Tibial artery (tissue), 4 donors: ENCODE measurements at regions not wholly inside any gene's neighbourhood (a gene's known extent, or its start where the extent isn't known, plus 50 kb on each side); places are given as distances from the start of the nearest gene placed in this dataset.

Experiments
- DNase-seq, 2 donors: peaks; one replicate each; pipeline ENCODE4 v3.0.0-alpha.2; 2019
- H3K27ac ChIP-seq, 2 donors: fragments of 200-600 bp; sonication (generic) in 1 of 2; 1 replicate in 1 of 2; 2 replicates in 1 of 2; pipeline ENCODE4 v1.5.1; 2018 to 2019; ENCODE audit warnings: mild to moderate bottlenecking in 1 of 2
- H3K27me3 ChIP-seq, 2 donors: fragments of 200-600 bp; sonication (generic) in 1 of 2; one replicate each; pipeline versions ENCODE4 v1.5.1 to v1.6.0; 2016 to 2019
- H3K36me3 ChIP-seq, 3 donors: fragments of 200-600 bp; sonication (generic) in 2 of 3; one replicate each; pipeline ENCODE4 v1.5.1; 2016 to 2019; ENCODE audit warnings: mild to moderate bottlenecking in 2 of 3
- H3K4me1 ChIP-seq, 4 donors: fragments of 200-600 bp; sonication (generic) in 2 of 4; 1 replicate in 3 of 4; 2 replicates in 1 of 4; pipeline ENCODE4 v1.5.1; 2016 to 2019
- H3K4me3 ChIP-seq, 2 donors: fragments of 200-600 bp; sonication (generic) in 1 of 2; 1 replicate in 1 of 2; 2 replicates in 1 of 2; pipeline ENCODE4 v1.5.1; 2018 to 2019; ENCODE audit warnings: mild to moderate bottlenecking in 2 of 2
- H3K9me3 ChIP-seq, 3 donors: fragments of 200-600 bp; sonication (generic) in 1 of 3; one replicate each; pipeline ENCODE4 v1.5.1; 2016 to 2019
- intact Hi-C: fragments of 100-400 bp; cut with DNase I; formaldehyde crosslinking; loops from one replicate; pipeline ENCODE4 v1.15.0; 2023; ENCODE audit warnings: low total_unique reads
- TF ChIP-seq, protein P1 (sequence below), 2 experiments: fragments of 200-600 bp in 1 of 2; fragments of 450-650 bp in 1 of 2; IDR thresholded peaks; one replicate each; pipeline ENCODE4 v1.5.1; 2017 to 2019; ENCODE audit warnings: antibody characterized with exemption in 2 of 2, mild to moderate bottlenecking in 1 of 2, moderate library complexity in 1 of 2

DNA sequence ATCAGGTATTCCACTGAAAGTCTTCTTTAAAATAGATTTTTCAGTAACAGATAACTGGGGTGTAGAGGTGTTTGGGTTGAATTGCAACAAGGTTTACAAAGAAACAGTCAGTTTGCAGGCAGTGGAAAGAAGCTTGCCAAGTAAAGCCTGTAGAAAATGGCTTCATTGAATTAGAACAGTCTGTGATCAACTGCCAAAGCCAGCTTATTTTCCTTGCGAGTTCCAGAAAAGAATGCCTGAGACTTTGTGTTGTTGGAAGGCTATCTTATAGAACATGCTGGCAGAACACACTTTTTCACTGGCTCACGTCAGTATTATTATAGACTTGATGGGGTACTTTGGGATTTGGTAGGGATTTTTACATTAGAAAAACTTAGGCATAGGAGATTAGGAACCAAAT lies 601.0 kb downstream of the XIRP2 start:
- no peak for DNase-seq
- Histone ChIP-seq H3K36me3 (no peaks in the 10 kb centered on the region), H3K27ac (no peak overlapping the region), H3K4me3 (no peak overlapping the region), H3K4me1 (peaks cover 0 to 28% (median 0%) of the 10 kb centered on the region in 4 donors), H3K9me3 (no peaks in the 10 kb centered on the region), H3K27me3 (no peaks in the 10 kb centered on the region)
- TF ChIP-seq, protein P1, sequence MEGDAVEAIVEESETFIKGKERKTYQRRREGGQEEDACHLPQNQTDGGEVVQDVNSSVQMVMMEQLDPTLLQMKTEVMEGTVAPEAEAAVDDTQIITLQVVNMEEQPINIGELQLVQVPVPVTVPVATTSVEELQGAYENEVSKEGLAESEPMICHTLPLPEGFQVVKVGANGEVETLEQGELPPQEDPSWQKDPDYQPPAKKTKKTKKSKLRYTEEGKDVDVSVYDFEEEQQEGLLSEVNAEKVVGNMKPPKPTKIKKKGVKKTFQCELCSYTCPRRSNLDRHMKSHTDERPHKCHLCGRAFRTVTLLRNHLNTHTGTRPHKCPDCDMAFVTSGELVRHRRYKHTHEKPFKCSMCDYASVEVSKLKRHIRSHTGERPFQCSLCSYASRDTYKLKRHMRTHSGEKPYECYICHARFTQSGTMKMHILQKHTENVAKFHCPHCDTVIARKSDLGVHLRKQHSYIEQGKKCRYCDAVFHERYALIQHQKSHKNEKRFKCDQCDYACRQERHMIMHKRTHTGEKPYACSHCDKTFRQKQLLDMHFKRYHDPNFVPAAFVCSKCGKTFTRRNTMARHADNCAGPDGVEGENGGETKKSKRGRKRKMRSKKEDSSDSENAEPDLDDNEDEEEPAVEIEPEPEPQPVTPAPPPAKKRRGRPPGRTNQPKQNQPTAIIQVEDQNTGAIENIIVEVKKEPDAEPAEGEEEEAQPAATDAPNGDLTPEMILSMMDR (IDR thresholded peaks at IDR 0.05) = no peak
- intact Hi-C loops = no loop called here

DNA sequence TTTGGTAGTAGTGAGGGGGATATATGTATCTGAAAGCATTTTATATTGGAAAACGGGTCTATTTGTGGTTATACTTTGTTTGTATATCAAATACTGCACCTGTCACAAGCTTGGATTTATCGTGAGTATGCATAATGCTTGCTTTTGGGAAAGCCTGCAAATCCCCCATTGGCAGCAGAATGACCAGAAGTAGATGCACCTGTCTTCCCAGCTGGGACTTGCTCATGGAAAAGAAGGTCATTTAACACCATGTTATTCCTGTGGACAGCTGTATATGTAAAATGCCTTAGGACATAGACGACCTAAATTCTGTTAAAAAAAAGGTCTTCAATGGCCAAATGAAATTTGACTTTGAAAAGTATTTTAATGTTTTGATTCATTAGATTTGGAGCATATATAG lies 599.4 kb downstream of the XIRP2 start:
- no peak overlapping the region for H3K27ac ChIP-seq

DNA sequence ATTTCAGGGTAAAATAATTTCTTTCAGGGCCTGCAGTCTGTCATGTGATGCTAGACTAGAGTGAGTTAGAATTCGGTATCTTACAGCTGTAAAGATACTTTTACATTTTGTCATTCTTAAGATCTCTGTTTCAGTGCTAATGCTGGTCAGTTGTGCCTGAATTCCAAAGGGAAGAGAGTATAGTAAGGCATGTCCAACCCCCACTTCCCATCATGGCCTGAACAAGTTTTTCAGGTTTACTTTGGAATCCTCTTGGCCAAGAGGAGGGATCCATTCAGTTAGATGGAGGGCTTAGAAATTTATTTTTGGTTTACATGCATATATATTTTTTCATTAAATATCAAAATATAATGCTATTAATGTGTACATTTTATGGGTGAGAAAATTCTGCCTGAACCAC lies 596.6 kb downstream of the XIRP2 start:
- Histone ChIP-seq H3K36me3 (no peaks in the 10 kb centered on the region), H3K4me1 (peaks cover 0 to 9% (median 0%) of the 10 kb centered on the region in 4 donors), H3K9me3 (no peaks in the 10 kb centered on the region), H3K27ac (no peak overlapping the region), H3K27me3 (no peaks in the 10 kb centered on the region), H3K4me3 (no peak overlapping the region)
- TF ChIP-seq, protein P1 (IDR thresholded peaks at IDR 0.05) = no peak
- DNase-seq = no peak
- intact Hi-C loops = no loop called here

More for the DNA sequence above, 599.4 kb downstream of the XIRP2 start:
- no peaks in the 10 kb centered on the region for H3K9me3 ChIP-seq
- H3K27me3 ChIP-seq = no peaks in the 10 kb centered on the region
- no peak overlapping the region for H3K4me3 ChIP-seq
- no peak for DNase-seq
- H3K36me3 ChIP-seq = no peaks in the 10 kb centered on the region
- TF ChIP-seq, protein P1 (IDR thresholded peaks at IDR 0.05) = no peak
- peaks cover 0 to 21% (median 0%) of the 10 kb centered on the region in 4 donors for H3K4me1 ChIP-seq
- intact Hi-C loops = no loop called here

DNA sequence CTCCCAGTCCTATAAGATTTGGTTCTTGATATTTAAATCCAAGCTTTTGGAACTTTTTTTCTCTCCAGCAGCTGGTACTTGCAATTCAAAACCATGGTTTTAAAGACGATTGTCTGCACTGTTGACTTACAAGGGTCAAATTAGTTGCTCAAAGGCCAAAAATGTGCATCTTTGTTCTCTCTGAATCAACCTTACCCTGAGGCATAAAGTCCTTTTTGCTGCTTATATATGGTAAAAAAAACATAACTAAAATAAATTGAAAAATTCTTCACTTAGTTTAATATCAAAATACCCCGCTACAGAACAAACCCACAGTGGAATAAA lies 592.7 kb downstream of the XIRP2 start:
- Histone ChIP-seq H3K36me3 (no peaks in the 10 kb centered on the region), H3K4me1 (no peaks in the 10 kb centered on the region), H3K4me3 (no peak overlapping the region), H3K9me3 (no peaks in the 10 kb centered on the region), H3K27ac (no peak overlapping the region), H3K27me3 (no peaks in the 10 kb centered on the region)
- intact Hi-C loops = no loop called here
- DNase-seq = no peak
- TF ChIP-seq, protein P1 (IDR thresholded peaks at IDR 0.05) = no peak

DNA sequence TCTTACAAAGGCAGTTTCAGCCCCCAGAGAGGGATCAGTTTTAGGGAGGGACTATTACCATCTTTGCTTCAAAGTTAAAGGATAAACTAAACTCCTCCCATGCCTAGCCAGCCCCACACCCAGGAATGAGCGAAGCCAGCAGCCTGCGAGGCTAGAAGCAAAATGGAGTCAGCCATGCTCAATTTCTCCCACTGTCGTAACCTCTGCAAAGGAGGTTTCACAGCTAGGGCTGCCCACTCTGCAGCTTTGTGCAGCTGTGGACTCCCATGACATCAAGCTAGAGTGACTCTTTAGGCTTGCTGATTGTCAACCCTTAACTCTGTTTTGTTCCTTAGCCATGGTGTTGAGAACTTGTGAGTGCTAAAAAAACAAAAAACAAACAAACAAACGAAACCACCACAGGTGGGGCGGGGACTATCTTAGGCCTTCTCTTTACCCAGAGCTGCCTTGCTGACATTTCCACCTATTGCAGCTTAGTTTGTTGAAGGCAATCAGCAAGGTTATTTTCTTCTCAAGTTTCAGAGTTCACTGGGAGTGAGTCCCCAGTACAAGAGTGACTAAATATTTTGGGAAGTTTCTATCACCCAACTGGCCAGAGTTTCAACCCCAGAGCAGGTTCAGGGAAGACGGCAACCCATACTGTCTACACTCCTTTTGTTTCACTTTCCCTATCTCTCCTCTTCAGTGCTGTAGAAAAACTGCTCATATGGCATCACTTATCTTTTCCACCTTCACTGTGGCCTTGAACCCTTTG lies 592.1 kb downstream of the XIRP2 start:
- no peak overlapping the region for H3K27ac ChIP-seq
- H3K4me3 ChIP-seq = no peak overlapping the region
- no peaks in the 10 kb centered on the region for H3K9me3 ChIP-seq
- DNase-seq = no peak
- no peaks in the 10 kb centered on the region for H3K36me3 ChIP-seq
- intact Hi-C loops = no loop called here
- H3K27me3 ChIP-seq = no peaks in the 10 kb centered on the region
- TF ChIP-seq, protein P1 (IDR thresholded peaks at IDR 0.05) = no peak
- no peaks in the 10 kb centered on the region for H3K4me1 ChIP-seq

DNA sequence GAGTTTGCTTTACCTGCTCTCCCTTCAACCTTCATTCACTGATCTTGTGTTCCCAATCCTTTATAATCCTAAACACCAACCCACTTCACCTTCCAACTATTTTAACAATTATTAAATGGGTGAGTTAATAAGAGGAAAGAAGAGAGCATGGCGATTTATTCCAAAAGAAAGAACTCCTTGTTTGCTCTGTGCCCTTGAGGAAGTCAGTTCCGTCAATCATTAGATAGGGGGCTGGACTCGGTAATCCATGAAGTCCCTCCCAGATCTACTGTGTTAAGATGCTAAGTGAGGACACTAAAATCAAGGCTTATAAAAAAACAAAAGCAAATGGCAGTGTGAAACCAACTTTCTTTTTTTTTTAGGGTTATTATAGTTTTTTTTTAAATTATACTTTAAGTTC lies 589.9 kb downstream of the XIRP2 start:
- H3K27me3 ChIP-seq = no peaks in the 10 kb centered on the region
- no peak overlapping the region for H3K27ac ChIP-seq
- H3K4me1 ChIP-seq = no peaks in the 10 kb centered on the region
- intact Hi-C loops = no loop called here
- DNase-seq = no peak
- TF ChIP-seq, protein P1 (IDR thresholded peaks at IDR 0.05) = no peak
- H3K36me3 ChIP-seq = no peaks in the 10 kb centered on the region
- H3K9me3 ChIP-seq = no peaks in the 10 kb centered on the region
- no peak overlapping the region for H3K4me3 ChIP-seq
